HUES48 (cell line): ENCODE measurements at regions not wholly inside any gene's neighbourhood (a gene's known extent, or its start where the extent isn't known, plus 50 kb on each side); places are given as distances from the start of the nearest gene placed in this dataset.
"Not testable (repeated sequence)": the region's sequence is repeated elsewhere in the genome, so short reads cannot be mapped to it uniquely, and the experiment has no call there.

Experiments used
- H3K27ac ChIP-seq: one replicate; pipeline ENCODE4 v1.7.0; 2013; ENCODE audit warnings: low read depth, low read length, inconsistent platforms
- H3K27me3 ChIP-seq: 2 replicates; pipeline ENCODE4 v1.6.1; 2013; ENCODE audit warnings: mild to moderate bottlenecking, low read length; ENCODE audit not compliant: control insufficient read depth, insufficient read depth
- H3K36me3 ChIP-seq: 2 replicates; pipeline ENCODE4 v1.6.1; 2013; ENCODE audit warnings: low read length; ENCODE audit not compliant: control insufficient read depth, insufficient read depth
- H3K4me1 ChIP-seq: 2 replicates; pipeline ENCODE4 v1.6.1; 2013; ENCODE audit warnings: mild to moderate bottlenecking, low read length; ENCODE audit not compliant: control insufficient read depth, insufficient read depth
- H3K4me3 ChIP-seq: 2 replicates; pipeline ENCODE4 v1.5.1; 2013; ENCODE audit warnings: mild to moderate bottlenecking, low read depth, low read length
- H3K9ac ChIP-seq: 2 replicates; pipeline ENCODE4 v1.6.1; 2013; ENCODE audit warnings: mild to moderate bottlenecking, low read depth, low read length, moderate library complexity
- H3K9me3 ChIP-seq: 2 replicates; pipeline ENCODE4 v1.6.1; 2013; ENCODE audit warnings: low read length; ENCODE audit not compliant: control insufficient read depth, insufficient read depth

GRCh38 chr9:31027678-31028077 lies 1356.8 kb upstream of the ACO1 start:
- no peak overlapping the region for H3K4me3 ChIP-seq
- peaks cover 30% of the 10 kb centered on the region for H3K4me1 ChIP-seq
- no peaks in the 10 kb centered on the region for H3K9me3 ChIP-seq
- H3K36me3 ChIP-seq, result no peaks in the 10 kb centered on the region
- no peaks in the 10 kb centered on the region for H3K27me3 ChIP-seq
- H3K27ac ChIP-seq, result no peak overlapping the region
- no peak overlapping the region for H3K9ac ChIP-seq

- Histone ChIP-seq H3K9me3 (no peaks in the 10 kb centered on the region), H3K9ac (no peak overlapping the region), H3K4me1 (peaks cover 30% of the 10 kb centered on the region), H3K27me3 (no peaks in the 10 kb centered on the region), H3K36me3 (no peaks in the 10 kb centered on the region), H3K27ac (no peak overlapping the region), H3K4me3 (no peak overlapping the region)
Measured at GRCh38 chr9:31028137-31028536, 1356.3 kb upstream of the ACO1 start.

GRCh38 chr9:31030741-31031202 lies 1353.7 kb upstream of the ACO1 start:
- H3K9ac ChIP-seq, result no peak overlapping the region
- H3K4me1 ChIP-seq, result peaks cover 48% of the 10 kb centered on the region
- no peaks in the 10 kb centered on the region for H3K27me3 ChIP-seq
- no peaks in the 10 kb centered on the region for H3K9me3 ChIP-seq
- peak overlapping the region; percentile 75 for H3K27ac ChIP-seq
- H3K36me3 ChIP-seq, result no peaks in the 10 kb centered on the region
- peak overlapping the region; percentile 31 for H3K4me3 ChIP-seq

DNA sequence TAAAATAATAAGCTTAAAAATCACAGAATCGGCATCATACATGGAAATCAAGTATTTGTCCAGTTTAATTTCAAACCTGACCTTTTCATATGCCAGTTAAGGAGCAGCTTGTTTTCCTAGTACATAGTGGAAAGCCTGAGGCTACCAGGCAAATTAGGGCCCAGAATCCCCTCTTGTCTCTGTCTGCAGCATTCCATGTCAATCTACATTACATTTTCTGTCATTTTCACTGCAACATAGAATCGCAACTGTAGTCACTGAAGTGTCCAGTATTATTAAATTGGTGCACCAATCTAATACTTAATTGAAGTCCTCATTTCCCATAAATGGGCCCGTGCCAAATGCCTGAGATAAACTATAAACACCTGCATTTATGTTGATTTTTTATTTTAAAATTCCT lies 1352.2 kb upstream of the ACO1 start:
- Histone ChIP-seq H3K27me3 (no peaks in the 10 kb centered on the region), H3K9ac (no peak overlapping the region), H3K27ac (peak overlapping the region; percentile 43)

GRCh38 chr9:31034311-31034710 lies 1350.1 kb upstream of the ACO1 start:
- Histone ChIP-seq H3K36me3 (no peaks in the 10 kb centered on the region), H3K4me3 (no peak overlapping the region), H3K27ac (no peak overlapping the region), H3K9ac (no peak overlapping the region), H3K27me3 (no peaks in the 10 kb centered on the region), H3K9me3 (no peaks in the 10 kb centered on the region), H3K4me1 (peaks cover 48% of the 10 kb centered on the region)

More for the DNA sequence above, 1352.2 kb upstream of the ACO1 start:
- no peaks in the 10 kb centered on the region for H3K36me3 ChIP-seq
- no peaks in the 10 kb centered on the region for H3K9me3 ChIP-seq
- peaks cover 48% of the 10 kb centered on the region for H3K4me1 ChIP-seq
- no peak overlapping the region for H3K4me3 ChIP-seq

- Histone ChIP-seq H3K36me3 (no peaks in the 10 kb centered on the region), H3K9ac (no peak overlapping the region), H3K4me1 (no peaks in the 10 kb centered on the region; the same call in 1 of the 2 replicates)
Measured at GRCh38 chr9:31040564-31040963, 1343.9 kb upstream of the ACO1 start.

DNA sequence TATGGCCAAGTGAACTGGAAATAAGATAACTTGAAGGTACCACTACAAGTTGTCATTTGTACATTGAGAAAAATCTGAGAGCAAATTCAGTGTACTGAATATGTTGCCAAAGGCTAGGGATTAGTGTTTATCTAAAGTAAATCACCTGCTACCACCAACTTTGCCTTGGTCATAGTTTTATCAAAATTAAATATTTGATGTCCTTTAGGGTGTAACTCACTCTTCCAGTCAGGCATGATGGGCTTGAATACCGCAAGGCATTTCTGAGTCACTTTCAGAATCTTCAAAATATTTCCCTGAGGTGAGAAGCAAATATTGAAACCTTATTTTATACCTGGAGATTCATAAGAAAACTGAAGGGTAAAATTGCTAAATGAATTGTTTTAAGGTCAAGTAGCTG lies 1338.6 kb upstream of the ACO1 start:
- Histone ChIP-seq H3K9ac (no peak overlapping the region), H3K27ac (no peak overlapping the region), H3K4me3 (no peak overlapping the region), H3K4me1 (no peaks in the 10 kb centered on the region; the same call in 1 of the 2 replicates), H3K9me3 (no peaks in the 10 kb centered on the region), H3K36me3 (no peaks in the 10 kb centered on the region), H3K27me3 (no peaks in the 10 kb centered on the region)

More at GRCh38 chr9:31040564-31040963, 1343.9 kb upstream of the ACO1 start:
- no peak overlapping the region for H3K4me3 ChIP-seq
- H3K9me3 ChIP-seq, result no peaks in the 10 kb centered on the region
- H3K27ac ChIP-seq, result no peak overlapping the region
- no peaks in the 10 kb centered on the region for H3K27me3 ChIP-seq

DNA sequence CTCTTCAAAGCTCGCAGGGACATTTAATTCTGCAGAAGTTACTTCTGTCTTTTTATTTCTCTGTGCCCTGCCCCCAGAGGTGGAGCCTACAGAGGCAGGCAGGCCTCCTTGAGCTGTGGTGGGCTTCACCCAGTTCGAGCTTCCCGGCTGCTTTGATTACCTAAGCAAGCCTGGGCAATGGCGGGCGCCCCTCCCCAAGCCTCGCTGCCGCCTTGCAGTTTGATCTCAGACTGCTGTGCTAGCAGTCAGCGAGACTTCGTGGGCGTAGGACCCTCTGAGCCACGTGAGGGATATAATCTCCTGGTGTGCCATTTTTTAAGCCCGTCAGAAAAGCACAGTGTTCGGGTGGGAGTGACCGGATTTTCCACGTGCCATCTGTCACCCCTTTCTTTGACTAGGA lies 1322.9 kb upstream of the ACO1 start:
- H3K9ac ChIP-seq, H3K4me1 ChIP-seq, H3K4me3 ChIP-seq, H3K36me3 ChIP-seq, H3K9me3 ChIP-seq, H3K27ac ChIP-seq, H3K27me3 ChIP-seq: not testable (repeated sequence)

GRCh38 chr9:31065691-31066090 lies 1318.8 kb upstream of the ACO1 start:
- no peaks in the 10 kb centered on the region for H3K4me1 ChIP-seq
- H3K36me3 ChIP-seq, result no peaks in the 10 kb centered on the region
- peaks cover 5% of the 10 kb centered on the region for H3K9me3 ChIP-seq
- H3K9ac ChIP-seq, result no peak overlapping the region
- H3K4me3 ChIP-seq, result no peak overlapping the region
- no peaks in the 10 kb centered on the region for H3K27me3 ChIP-seq
- H3K27ac ChIP-seq, result no peak overlapping the region

- no peaks in the 10 kb centered on the region for H3K4me1 ChIP-seq
- no peak overlapping the region for H3K4me3 ChIP-seq
- H3K9ac ChIP-seq, result no peak overlapping the region
- no peaks in the 10 kb centered on the region for H3K27me3 ChIP-seq
- H3K9me3 ChIP-seq, result peaks cover under 1% of the 10 kb centered on the region; the same call in 1 of the 2 replicates
- no peaks in the 10 kb centered on the region for H3K36me3 ChIP-seq
- no peak overlapping the region for H3K27ac ChIP-seq
Measured at GRCh38 chr9:31067418-31067817, 1317.0 kb upstream of the ACO1 start.

DNA sequence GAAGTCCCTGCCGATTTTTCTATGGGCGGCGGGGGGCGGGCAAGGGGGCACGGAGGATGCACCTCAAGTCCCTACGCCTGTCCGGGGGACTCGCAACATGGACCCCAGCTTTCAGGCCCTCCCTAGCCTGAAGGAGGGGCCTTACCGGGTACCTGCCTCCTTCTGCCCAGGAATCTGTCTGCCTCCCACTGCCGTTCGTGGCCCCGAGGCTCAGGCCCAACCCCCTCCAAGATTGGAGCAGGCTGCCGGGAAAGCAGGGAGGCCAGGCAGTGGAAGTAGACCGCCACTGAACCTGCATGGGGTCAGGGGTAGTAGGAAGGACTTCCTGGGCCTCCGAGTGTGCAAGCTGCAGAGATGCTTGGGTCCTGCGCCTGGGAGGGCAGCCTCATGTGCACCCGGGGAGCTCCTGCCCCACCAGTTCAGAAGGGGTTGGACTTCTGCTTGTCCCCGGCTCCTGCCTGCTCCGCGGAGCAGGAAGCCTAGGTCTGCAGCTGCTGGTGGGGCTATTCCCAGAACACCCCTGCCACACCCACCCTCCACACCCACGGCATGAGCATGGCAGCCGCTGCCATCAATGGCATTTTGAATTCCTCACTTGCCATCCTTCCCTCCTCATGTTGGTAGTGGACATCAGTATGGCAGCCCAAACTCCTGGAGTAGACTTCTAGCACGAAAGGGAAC lies 1312.7 kb upstream of the ACO1 start:
- H3K27ac ChIP-seq, result no peak overlapping the region
- no peaks in the 10 kb centered on the region for H3K9me3 ChIP-seq
- no peaks in the 10 kb centered on the region for H3K4me1 ChIP-seq
- H3K27me3 ChIP-seq, result no peaks in the 10 kb centered on the region
- no peak overlapping the region for H3K9ac ChIP-seq
- no peaks in the 10 kb centered on the region for H3K36me3 ChIP-seq
- H3K4me3 ChIP-seq, result no peak overlapping the region
